Limb (tissue), 2 donors: ENCODE measurements at regions not wholly inside any gene's neighbourhood (a gene's known extent, or its start where the extent isn't known, plus 50 kb on each side); places are given as distances from the start of the nearest gene placed in this dataset.

Source experiments
- DNase-seq, 2 donors: peaks; one replicate each; pipeline ENCODE4 v3.0.0-alpha.2; 2016; ENCODE audit errors: extremely low spot score in 2 of 2

- no peak for DNase-seq
Measured at GRCh38 chr17:63126607-63127006, 160.6 kb downstream of the TANC2 start.

GRCh38 chr17:63132459-63132911 is 166.4 kb downstream of the TANC2 start:
- DNase-seq: peak in 1 of 2 donors; percentile 41

- DNase-seq: no peak
Measured at GRCh38 chr17:63133491-63133890, 167.5 kb downstream of the TANC2 start.

- DNase-seq: no peak
Measured at GRCh38 chr17:63134867-63135266, 168.8 kb downstream of the TANC2 start.

GRCh38 chr17:63136369-63137012 is 170.5 kb downstream of the TANC2 start:
- DNase-seq: no peak

GRCh38 chr17:63137163-63137562 is 171.1 kb downstream of the TANC2 start:
- no peak for DNase-seq

- no peak for DNase-seq
Measured at GRCh38 chr17:63138713-63139112, 172.7 kb downstream of the TANC2 start.

GRCh38 chr17:63139356-63139755 is 173.3 kb downstream of the TANC2 start:
- DNase-seq: no peak

- peak in 1 of 2 donors; percentile 41 for DNase-seq
Measured at GRCh38 chr17:63140255-63140654, 174.2 kb downstream of the TANC2 start.

GRCh38 chr17:63142836-63143235 is 176.8 kb downstream of the TANC2 start:
- DNase-seq: no peak

- DNase-seq: no peak
Measured at GRCh38 chr17:63150490-63150889, 184.5 kb downstream of the TANC2 start.

- peak; percentile 44 to 72 for DNase-seq
Measured at GRCh38 chr17:63150994-63151464, 185.0 kb downstream of the TANC2 start.

- DNase-seq: peak in 1 of 2 donors; percentile 53
Measured at GRCh38 chr17:63151941-63152523, 186.0 kb downstream of the TANC2 start.

- no peak for DNase-seq
Measured at GRCh38 chr17:63153488-63153887, 187.5 kb downstream of the TANC2 start.

GRCh38 chr17:63154586-63155244 is 188.7 kb downstream of the TANC2 start:
- DNase-seq: no peak

GRCh38 chr17:63156986-63157385 is 191.0 kb downstream of the TANC2 start:
- DNase-seq: no peak

- DNase-seq: no peak
Measured at GRCh38 chr17:63162406-63163157, 196.5 kb downstream of the TANC2 start.

- DNase-seq: no peak
Measured at GRCh38 chr17:63163158-63163520, 197.1 kb downstream of the TANC2 start.

GRCh38 chr17:63165400-63165799 is 199.4 kb downstream of the TANC2 start:
- DNase-seq: no peak

- DNase-seq: no peak
Measured at GRCh38 chr17:63170795-63171194, 204.8 kb downstream of the TANC2 start.

GRCh38 chr17:63171428-63172393 is 205.7 kb downstream of the TANC2 start:
- DNase-seq: no peak
